ENCODE measurements at regions not wholly inside any gene's neighbourhood (a gene's known extent, or its start where the extent isn't known, plus 50 kb on each side); places are given as distances from the start of the nearest gene placed in this dataset.

GRCh38 chr16:54812229-54812628, 118.4 kb upstream of the IRX5 start:
- TF ChIP-seq CTCF (IDR thresholded peaks at IDR 0.05) (no peak), POLR2A (IDR thresholded peaks at IDR 0.05) (no peak), EP300 (IDR thresholded peaks at IDR 0.05) (no peak)

All from suprapubic skin (tissue), 3 donors.